ENCODE measurements at regions not wholly inside any gene's neighbourhood (a gene's known extent, or its start where the extent isn't known, plus 50 kb on each side); places are given as distances from the start of the nearest gene placed in this dataset.

- no peak for DNase-seq
These were observed 54.7 kb upstream of the USP3 start for GRCh38 chr15:63449731-63450130.

GRCh38 chr15:63450884-63451225, 53.5 kb upstream of the USP3 start:
- Histone ChIP-seq H3K4me3 (no peak overlapping the region), H3K4me1 (no peaks in the 10 kb centered on the region), H3K9me3 (replicated peaks) (no peaks in the 10 kb centered on the region), H3K27ac (no peak overlapping the region), H3K36me3 (no peaks in the 10 kb centered on the region), H3K27me3 (no peaks in the 10 kb centered on the region)
- no peak for DNase-seq

More at GRCh38 chr15:63449731-63450130, 54.7 kb upstream of the USP3 start:
- Histone ChIP-seq H3K27me3 (no peaks in the 10 kb centered on the region), H3K27ac (no peak overlapping the region), H3K36me3 (no peaks in the 10 kb centered on the region), H3K4me3 (no peak overlapping the region), H3K9me3 (replicated peaks) (no peaks in the 10 kb centered on the region), H3K4me1 (no peaks in the 10 kb centered on the region)

- Histone ChIP-seq H3K9me3 (replicated peaks) (no peaks in the 10 kb centered on the region), H3K36me3 (no peaks in the 10 kb centered on the region), H3K27me3 (no peaks in the 10 kb centered on the region), H3K4me3 (no peak overlapping the region), H3K27ac (no peak overlapping the region), H3K4me1 (no peaks in the 10 kb centered on the region)
- no peak for DNase-seq
These were observed 52.6 kb upstream of the USP3 start for GRCh38 chr15:63451671-63452315.

GRCh38 chr15:63452552-63453136, 51.7 kb upstream of the USP3 start:
- H3K4me3 ChIP-seq = no peak overlapping the region
- no peak overlapping the region for H3K27ac ChIP-seq
- no peaks in the 10 kb centered on the region for H3K4me1 ChIP-seq
- no peak for DNase-seq
- no peaks in the 10 kb centered on the region for H3K36me3 ChIP-seq
- no peaks in the 10 kb centered on the region for H3K9me3 ChIP-seq (replicated peaks)
- no peaks in the 10 kb centered on the region for H3K27me3 ChIP-seq

- H3K27ac ChIP-seq = no peak overlapping the region
- H3K4me1 ChIP-seq = no peaks in the 10 kb centered on the region
- H3K36me3 ChIP-seq = no peaks in the 10 kb centered on the region
- H3K27me3 ChIP-seq = no peaks in the 10 kb centered on the region
- H3K4me3 ChIP-seq = no peak overlapping the region
- H3K9me3 ChIP-seq (replicated peaks) = no peaks in the 10 kb centered on the region
- no peak for DNase-seq
These were observed 51.0 kb upstream of the USP3 start for GRCh38 chr15:63453186-63453905.

- DNase-seq = no peak
- no peak overlapping the region for H3K27ac ChIP-seq
- H3K27me3 ChIP-seq = no peaks in the 10 kb centered on the region
- no peak overlapping the region for H3K4me3 ChIP-seq
- H3K4me1 ChIP-seq = no peaks in the 10 kb centered on the region
- no peaks in the 10 kb centered on the region for H3K36me3 ChIP-seq
- H3K9me3 ChIP-seq (replicated peaks) = no peaks in the 10 kb centered on the region
These were observed 49.7 kb upstream of the USP3 start for GRCh38 chr15:63454503-63455211.
